OCI-LY3 (cell line): ENCODE measurements at regions not wholly inside any gene's neighbourhood (a gene's known extent, or its start where the extent isn't known, plus 50 kb on each side); places are given as distances from the start of the nearest gene placed in this dataset.
A peak's percentile ranks its signal among the peaks of the same experiment; 100 is the strongest.
"Not testable (repeated sequence)": the region's sequence is repeated elsewhere in the genome, so short reads cannot be mapped to it uniquely, and the experiment has no call there.

Experiments
- H2AFZ ChIP-seq: fragments of 200-600, 300-600 bp; shearing (Covaris generic); 2 replicates; pipeline ENCODE4 v1.6.0; 2014; ENCODE audit warnings: antibody characterized with exemption, low read depth, low read length
- H3K27ac ChIP-seq: fragments of 200-600, 300-600 bp; sonication (generic); 2 replicates; pipeline ENCODE4 v1.5.1; 2014; ENCODE audit warnings: mild to moderate bottlenecking, low read length, moderate library complexity, mixed read lengths
- H3K27me3 ChIP-seq: fragments of 200-600, 300-600 bp; sonication (generic); 2 replicates; pipeline ENCODE4 v1.6.1; 2014; ENCODE audit warnings: low read depth, low read length, mixed read lengths
- H3K36me3 ChIP-seq: fragments of 200-600, 300-600 bp; sonication (generic); replicated peaks from 2 replicates; pipeline ENCODE3; 2014; ENCODE audit warnings: low read depth, low read length, mixed read lengths
- H3K4me1 ChIP-seq: fragments of 300-600, 200-600 bp; sonication (generic); 2 replicates; pipeline ENCODE4 v1.6.1; 2014; ENCODE audit warnings: low read length, mixed read lengths
- H3K4me2 ChIP-seq: fragments of 200-600, 300-600 bp; sonication (generic); 2 replicates; pipeline ENCODE4 v1.6.1; 2014; ENCODE audit warnings: low read length, mixed read lengths
- H3K4me3 ChIP-seq: fragments of 300-600, 200-600 bp; sonication (generic); 2 replicates; pipeline ENCODE4 v1.5.1; 2014; ENCODE audit warnings: antibody characterized with exemption, mild to moderate bottlenecking, low read length, moderate library complexity
- H3K79me2 ChIP-seq: fragments of 300-600, 200-600 bp; shearing (Covaris generic); 2 replicates; pipeline ENCODE4 v1.6.1; 2014; ENCODE audit warnings: mild to moderate bottlenecking, low read length, mixed read lengths
- H3K9ac ChIP-seq: fragments of 300-600, 200-600 bp; shearing (Covaris generic); 2 replicates; pipeline ENCODE4 v1.6.0; 2014; ENCODE audit warnings: mild to moderate bottlenecking, low read length, moderate library complexity
- H3K9me3 ChIP-seq: fragments of 200-600, 300-600 bp; shearing (Covaris generic); 2 replicates; pipeline ENCODE4 v1.6.1; 2014; ENCODE audit warnings: low read length, mixed read lengths; ENCODE audit not compliant: insufficient read depth
- H4K20me1 ChIP-seq: fragments of 200-600, 300-600 bp; sonication (generic); 2 replicates; pipeline ENCODE4 v1.6.1; 2016; ENCODE audit warnings: low read length, mixed read lengths; ENCODE audit not compliant: insufficient read depth
- EZH2phosphoT487 ChIP-seq: fragments of 200-600 bp; shearing (Covaris generic); IDR thresholded peaks from 2 replicates; pipeline ENCODE4 v1.6.1; 2018; ENCODE audit warnings: antibody characterized with exemption, mixed run types, low read depth
- TF ChIP-seq, protein P1 (sequence below): fragments of 200-600, 300-600 bp; sonication (generic); IDR thresholded peaks from 2 replicates; pipeline ENCODE4 v1.5.1; 2014; ENCODE audit warnings: antibody characterized with exemption, low read length, low read depth

DNA sequence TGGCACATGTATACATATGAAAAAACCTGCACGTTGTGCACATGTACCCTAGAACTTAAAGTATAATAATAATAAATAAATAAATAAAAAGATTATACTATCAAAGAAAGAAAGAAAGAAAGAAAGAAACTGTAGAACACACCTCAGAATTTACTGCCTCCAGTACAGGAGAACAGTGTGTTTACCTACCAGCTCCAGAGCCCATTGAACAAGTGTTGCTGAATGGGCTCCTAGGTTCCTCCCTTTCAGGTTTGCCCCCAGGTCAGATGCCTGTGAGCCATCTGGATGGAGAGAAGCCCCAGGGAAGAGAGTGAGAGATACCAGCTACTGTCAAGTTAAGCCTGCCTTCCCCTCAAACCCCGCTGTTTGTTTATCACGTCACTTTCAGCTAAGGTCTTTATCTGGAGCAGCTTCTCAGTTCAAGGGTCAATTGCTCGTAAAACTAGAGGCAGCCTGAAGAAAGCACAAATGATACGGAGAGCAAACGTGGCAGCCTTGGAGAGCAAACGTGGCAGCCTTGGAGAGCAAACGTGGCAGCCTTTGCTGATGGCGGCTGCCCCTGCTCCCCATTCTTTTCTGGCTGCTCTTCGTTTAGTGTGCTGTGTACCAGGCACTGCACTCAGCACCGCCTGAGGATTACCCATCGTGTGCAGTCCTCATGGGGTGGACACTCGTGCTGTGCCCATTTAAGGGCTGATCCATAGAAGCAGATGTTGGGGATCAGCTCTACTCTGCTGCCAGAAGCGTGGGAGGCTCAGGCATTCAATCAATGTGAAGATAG, 111.7 kb downstream of the ADAMTS15 start:
- TF ChIP-seq EZH2phosphoT487 = no peak
- TF ChIP-seq, protein P1, sequence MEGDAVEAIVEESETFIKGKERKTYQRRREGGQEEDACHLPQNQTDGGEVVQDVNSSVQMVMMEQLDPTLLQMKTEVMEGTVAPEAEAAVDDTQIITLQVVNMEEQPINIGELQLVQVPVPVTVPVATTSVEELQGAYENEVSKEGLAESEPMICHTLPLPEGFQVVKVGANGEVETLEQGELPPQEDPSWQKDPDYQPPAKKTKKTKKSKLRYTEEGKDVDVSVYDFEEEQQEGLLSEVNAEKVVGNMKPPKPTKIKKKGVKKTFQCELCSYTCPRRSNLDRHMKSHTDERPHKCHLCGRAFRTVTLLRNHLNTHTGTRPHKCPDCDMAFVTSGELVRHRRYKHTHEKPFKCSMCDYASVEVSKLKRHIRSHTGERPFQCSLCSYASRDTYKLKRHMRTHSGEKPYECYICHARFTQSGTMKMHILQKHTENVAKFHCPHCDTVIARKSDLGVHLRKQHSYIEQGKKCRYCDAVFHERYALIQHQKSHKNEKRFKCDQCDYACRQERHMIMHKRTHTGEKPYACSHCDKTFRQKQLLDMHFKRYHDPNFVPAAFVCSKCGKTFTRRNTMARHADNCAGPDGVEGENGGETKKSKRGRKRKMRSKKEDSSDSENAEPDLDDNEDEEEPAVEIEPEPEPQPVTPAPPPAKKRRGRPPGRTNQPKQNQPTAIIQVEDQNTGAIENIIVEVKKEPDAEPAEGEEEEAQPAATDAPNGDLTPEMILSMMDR = no peak
- H3K79me2 ChIP-seq = no peaks in the 10 kb centered on the region
- no peaks in the 10 kb centered on the region for H3K36me3 ChIP-seq
- no peaks in the 10 kb centered on the region for H3K4me1 ChIP-seq
- H2AFZ ChIP-seq = no peak overlapping the region
- H3K27ac ChIP-seq = no peak overlapping the region
- H3K4me2 ChIP-seq = no peak overlapping the region
- no peak overlapping the region for H3K4me3 ChIP-seq
- no peaks in the 10 kb centered on the region for H4K20me1 ChIP-seq
- H3K27me3 ChIP-seq = no peaks in the 10 kb centered on the region
- no peaks in the 10 kb centered on the region for H3K9me3 ChIP-seq
- H3K9ac ChIP-seq = no peak overlapping the region

DNA sequence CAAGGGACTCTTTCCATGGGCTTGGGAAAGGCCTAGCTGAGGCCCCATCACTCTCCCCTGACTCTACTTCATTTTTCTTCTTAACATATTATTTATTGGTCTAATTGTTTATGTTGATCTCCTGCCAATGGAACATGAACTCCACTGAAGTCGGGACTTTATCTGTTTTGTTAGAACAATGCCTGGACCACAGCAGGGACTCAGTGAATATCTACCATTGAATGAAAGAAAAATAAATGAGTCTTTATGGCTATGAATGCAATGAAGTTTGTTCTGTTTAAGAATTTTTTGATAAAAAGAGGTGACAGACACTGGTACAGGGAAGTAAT, 112.3 kb downstream of the ADAMTS15 start:
- H3K27me3 ChIP-seq = no peaks in the 10 kb centered on the region
- no peak for TF ChIP-seq EZH2phosphoT487
- TF ChIP-seq, protein P1 = no peak
- H3K9me3 ChIP-seq = no peaks in the 10 kb centered on the region
- H3K27ac ChIP-seq = no peak overlapping the region
- no peaks in the 10 kb centered on the region for H4K20me1 ChIP-seq
- no peak overlapping the region for H3K9ac ChIP-seq
- H3K36me3 ChIP-seq = no peaks in the 10 kb centered on the region
- no peaks in the 10 kb centered on the region for H3K79me2 ChIP-seq
- no peak overlapping the region for H3K4me3 ChIP-seq
- no peaks in the 10 kb centered on the region for H3K4me1 ChIP-seq
- H3K4me2 ChIP-seq = no peak overlapping the region
- no peak overlapping the region for H2AFZ ChIP-seq

DNA sequence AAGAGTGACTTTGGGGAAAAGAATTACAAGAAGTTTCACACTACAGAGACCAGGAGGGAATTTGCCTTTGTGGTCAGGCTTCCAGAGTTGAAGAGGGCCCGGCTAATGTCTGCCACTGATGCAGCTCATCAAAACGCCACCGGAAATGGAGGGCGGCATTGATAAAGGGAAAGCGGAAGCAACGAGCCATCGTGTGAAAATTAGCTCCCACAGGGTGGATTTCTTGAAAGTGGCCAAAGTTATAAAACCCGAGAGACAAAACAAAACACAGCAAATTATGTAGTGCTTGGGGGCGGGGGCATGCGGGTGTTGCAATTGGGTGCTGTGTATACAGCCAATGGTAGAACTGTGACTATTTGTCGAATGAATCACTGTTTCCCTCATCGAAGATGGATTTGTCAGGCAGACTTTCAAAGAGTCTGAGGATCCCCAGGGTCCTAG, 113.0 kb downstream of the ADAMTS15 start:
- H3K79me2 ChIP-seq = no peaks in the 10 kb centered on the region
- no peak overlapping the region for H3K4me3 ChIP-seq
- H2AFZ ChIP-seq = no peak overlapping the region
- H3K27ac ChIP-seq = no peak overlapping the region
- no peaks in the 10 kb centered on the region for H3K36me3 ChIP-seq
- H3K27me3 ChIP-seq = no peaks in the 10 kb centered on the region
- no peak overlapping the region for H3K9ac ChIP-seq
- no peaks in the 10 kb centered on the region for H3K4me1 ChIP-seq
- H3K4me2 ChIP-seq = no peak overlapping the region
- no peaks in the 10 kb centered on the region for H4K20me1 ChIP-seq
- TF ChIP-seq, protein P1 = no peak
- TF ChIP-seq EZH2phosphoT487 = no peak
- no peaks in the 10 kb centered on the region for H3K9me3 ChIP-seq

DNA sequence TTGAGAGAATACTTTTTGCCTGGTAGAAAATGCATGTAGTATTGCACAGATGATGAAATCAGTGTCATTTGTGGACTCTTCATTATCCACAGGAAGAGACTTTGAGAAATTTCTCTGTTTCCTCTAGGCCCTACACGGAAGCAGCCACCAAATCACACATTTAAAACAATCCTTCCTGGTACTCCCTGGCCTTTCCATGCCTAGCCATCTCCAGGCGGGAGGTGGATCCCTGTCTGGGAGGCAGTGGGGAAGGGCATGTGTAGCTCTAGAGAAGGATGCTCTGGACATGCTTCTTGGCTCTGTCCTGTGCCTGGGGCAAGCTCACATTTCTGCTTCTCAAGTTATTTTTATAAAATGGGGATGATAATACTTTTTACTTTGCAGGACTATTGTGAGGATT, 114.1 kb downstream of the ADAMTS15 start:
- no peaks in the 10 kb centered on the region for H4K20me1 ChIP-seq
- TF ChIP-seq, protein P1 = no peak
- no peak for TF ChIP-seq EZH2phosphoT487
- H3K4me3 ChIP-seq = no peak overlapping the region
- no peaks in the 10 kb centered on the region for H3K27me3 ChIP-seq
- H3K27ac ChIP-seq = no peak overlapping the region
- no peaks in the 10 kb centered on the region for H3K9me3 ChIP-seq
- no peaks in the 10 kb centered on the region for H3K4me1 ChIP-seq
- no peak overlapping the region for H3K9ac ChIP-seq
- H3K79me2 ChIP-seq = no peaks in the 10 kb centered on the region
- H3K36me3 ChIP-seq = no peaks in the 10 kb centered on the region
- 0 out of 2 replicates have a peak overlapping the region, but pooled peaks have one; percentile 30 for H2AFZ ChIP-seq
- no peak overlapping the region for H3K4me2 ChIP-seq

DNA sequence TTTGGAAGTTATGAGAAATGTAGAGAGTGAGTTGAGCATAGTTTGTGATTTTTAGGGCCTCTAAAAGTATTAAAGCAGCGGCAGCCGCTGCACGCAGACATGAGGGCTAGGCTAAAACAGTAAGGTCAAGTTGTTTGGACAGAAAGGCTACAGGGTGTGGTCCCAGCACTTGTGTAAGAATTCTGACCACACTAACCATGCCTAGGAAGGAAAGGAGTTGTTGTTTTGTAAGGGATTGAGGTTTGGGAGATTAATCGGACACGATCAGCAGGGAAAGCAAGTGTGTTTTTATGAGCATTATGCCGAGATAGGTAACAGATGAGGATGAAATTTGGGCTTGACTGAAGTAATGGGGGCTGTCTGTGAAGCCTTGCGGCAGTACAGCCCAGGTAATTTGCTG, 117.9 kb downstream of the ADAMTS15 start:
- not testable (repeated sequence) for H3K4me2 ChIP-seq, H3K79me2 ChIP-seq, H4K20me1 ChIP-seq, H3K36me3 ChIP-seq, H2AFZ ChIP-seq, H3K9me3 ChIP-seq, H3K27ac ChIP-seq, H3K4me3 ChIP-seq, H3K27me3 ChIP-seq, H3K9ac ChIP-seq, H3K4me1 ChIP-seq
